DND-41 (cell line): ENCODE measurements at regions not wholly inside any gene's neighbourhood (a gene's known extent, or its start where the extent isn't known, plus 50 kb on each side); places are given as distances from the start of the nearest gene placed in this dataset.

Experiments used
- ATAC-seq: fragments of 200-7000 bp; cut with Tn5 transposase; 3 replicates; pipeline ENCODE4 v1.9.1; 2021; ENCODE audit warnings: low read depth; ENCODE audit not compliant: insufficient read depth
- DNase-seq: peaks from one replicate; pipeline ENCODE4 v3.0.0-alpha.2; 2020
- H2AFZ ChIP-seq: 2 replicates; pipeline ENCODE4 v1.6.0; 2012; ENCODE audit warnings: low read depth, low read length
- H3K27ac ChIP-seq: 2 replicates; pipeline ENCODE4 v1.5.1; 2012; ENCODE audit warnings: low read length, inconsistent platforms
- H3K27me3 ChIP-seq: fragments of 200-600 bp; sonication (generic); 2 replicates; pipeline ENCODE4 v1.6.0; 2012; ENCODE audit warnings: low read length, mild to moderate bottlenecking, inconsistent platforms; ENCODE audit not compliant: insufficient read depth, poor library complexity
- H3K36me3 ChIP-seq: 2 replicates; pipeline ENCODE4 v1.5.1; 2012; ENCODE audit warnings: low read length, inconsistent platforms; ENCODE audit not compliant: insufficient read depth
- H3K4me1 ChIP-seq: 2 replicates; pipeline ENCODE4 v1.5.1; 2012; ENCODE audit warnings: mild to moderate bottlenecking, low read length; ENCODE audit not compliant: insufficient read depth
- H3K4me2 ChIP-seq: 2 replicates; pipeline ENCODE4 v1.6.0; 2012; ENCODE audit warnings: mild to moderate bottlenecking, moderate library complexity, low read length, inconsistent platforms; ENCODE audit not compliant: insufficient read depth
- H3K4me3 ChIP-seq, 2 experiments: fragments of 200-600 bp in 1 of 2; shearing (Covaris generic) in 1 of 2; 2 replicates each; pipeline ENCODE4 v1.5.1; 2012 to 2016; ENCODE audit warnings: inconsistent platforms in 2 of 2, low read length in 2 of 2, mild to moderate bottlenecking in 2 of 2, low read depth in 1 of 2, moderate library complexity in 1 of 2
- H3K79me2 ChIP-seq: 2 replicates; pipeline ENCODE4 v1.6.0; 2012; ENCODE audit warnings: low read length, inconsistent platforms; ENCODE audit not compliant: insufficient read depth
- H3K9ac ChIP-seq: 2 replicates; pipeline ENCODE4 v1.6.0; 2012; ENCODE audit warnings: low read depth, mild to moderate bottlenecking, inconsistent platforms, low read length, moderate library complexity
- H3K9me3 ChIP-seq: 2 replicates; pipeline ENCODE4 v1.5.1; 2012; ENCODE audit warnings: low read length, moderate library complexity, mild to moderate bottlenecking, inconsistent platforms; ENCODE audit not compliant: insufficient read depth, severe bottlenecking
- H4K20me1 ChIP-seq: 2 replicates; pipeline ENCODE4 v1.6.0; 2012; ENCODE audit warnings: low read length; ENCODE audit not compliant: insufficient read depth
- CTCF ChIP-seq: IDR thresholded peaks from 2 replicates; pipeline ENCODE4 v1.5.1; 2012; ENCODE audit warnings: borderline replicate concordance, low read length, moderate library complexity, mild to moderate bottlenecking; ENCODE audit not compliant: poor library complexity, severe bottlenecking; ENCODE audit errors: extremely low read depth
- EZH2 ChIP-seq: IDR thresholded peaks from 3 replicates; pipeline ENCODE4 v1.6.1; 2012; ENCODE audit warnings: borderline replicate concordance, low read depth, mild to moderate bottlenecking, moderate library complexity, low read length, inconsistent platforms; ENCODE audit not compliant: severe bottlenecking

- no peak overlapping the region for H3K9ac ChIP-seq
- H3K79me2 ChIP-seq, result no peaks in the 10 kb centered on the region
- H3K9me3 ChIP-seq, result no peaks in the 10 kb centered on the region
- no peaks in the 10 kb centered on the region for H3K27me3 ChIP-seq
- H3K4me2 ChIP-seq, result no peak overlapping the region
- no peak overlapping the region for H3K4me3 ChIP-seq
- no peak for TF ChIP-seq CTCF
- no peak for TF ChIP-seq EZH2
- peak; percentile 78 for ATAC-seq
- H3K4me1 ChIP-seq, result peaks cover 10% of the 10 kb centered on the region
- no peak overlapping the region for H3K27ac ChIP-seq
- H4K20me1 ChIP-seq, result no peaks in the 10 kb centered on the region
- no peaks in the 10 kb centered on the region for H3K36me3 ChIP-seq
- no peak overlapping the region for H2AFZ ChIP-seq
- peak; percentile 44 for DNase-seq
Measured at GRCh38 chr2:160747501-160748170, 254.0 kb upstream of the RBMS1 start.

GRCh38 chr2:160751021-160751420 is 257.4 kb upstream of the RBMS1 start:
- no peak overlapping the region for H3K27ac ChIP-seq
- no peak overlapping the region for H3K9ac ChIP-seq
- DNase-seq (no peak), ATAC-seq (no peak)
- H3K9me3 ChIP-seq, result peaks cover 12% of the 10 kb centered on the region
- H3K79me2 ChIP-seq, result no peaks in the 10 kb centered on the region
- H4K20me1 ChIP-seq, result no peaks in the 10 kb centered on the region
- TF ChIP-seq EZH2 (no peak), CTCF (no peak)
- no peaks in the 10 kb centered on the region for H3K36me3 ChIP-seq
- no peak overlapping the region for H3K4me3 ChIP-seq
- H2AFZ ChIP-seq, result no peak overlapping the region
- peaks cover 14% of the 10 kb centered on the region for H3K4me1 ChIP-seq
- no peak overlapping the region for H3K4me2 ChIP-seq
- H3K27me3 ChIP-seq, result no peaks in the 10 kb centered on the region

GRCh38 chr2:160752475-160753330 is 259.1 kb upstream of the RBMS1 start:
- Histone ChIP-seq H3K4me1 (peaks cover 10% of the 10 kb centered on the region), H3K4me2 (no peak overlapping the region), H4K20me1 (no peaks in the 10 kb centered on the region), H3K4me3 (no peak overlapping the region), H3K27me3 (no peaks in the 10 kb centered on the region), H3K9me3 (peaks cover 12% of the 10 kb centered on the region), H3K9ac (no peak overlapping the region), H3K79me2 (no peaks in the 10 kb centered on the region), H3K27ac (no peak overlapping the region), H2AFZ (no peak overlapping the region), H3K36me3 (no peaks in the 10 kb centered on the region)
- no peak for TF ChIP-seq CTCF
- DNase-seq (peak; percentile 64), ATAC-seq (peak; percentile 89)
